Activated T-cell treated with anti-CD3 and anti-CD28 coated beads for 48 hours (primary cell): ENCODE measurements at regions not wholly inside any gene's neighbourhood (a gene's known extent, or its start where the extent isn't known, plus 50 kb on each side); places are given as distances from the start of the nearest gene placed in this dataset.

Source experiments
- DNase-seq: peaks from one replicate; pipeline ENCODE4 v3.0.0-alpha.2; 2020; ENCODE audit warnings: low read depth

GRCh38 chr2:83650161-83650560 is 808.9 kb downstream of the SUCLG1 start:
- no peak for DNase-seq

GRCh38 chr2:83640506-83640905 is 818.6 kb downstream of the SUCLG1 start:
- DNase-seq: no peak

- no peak for DNase-seq
Observed at GRCh38 chr2:83633423-83633822, 825.7 kb downstream of the SUCLG1 start.

DNA sequence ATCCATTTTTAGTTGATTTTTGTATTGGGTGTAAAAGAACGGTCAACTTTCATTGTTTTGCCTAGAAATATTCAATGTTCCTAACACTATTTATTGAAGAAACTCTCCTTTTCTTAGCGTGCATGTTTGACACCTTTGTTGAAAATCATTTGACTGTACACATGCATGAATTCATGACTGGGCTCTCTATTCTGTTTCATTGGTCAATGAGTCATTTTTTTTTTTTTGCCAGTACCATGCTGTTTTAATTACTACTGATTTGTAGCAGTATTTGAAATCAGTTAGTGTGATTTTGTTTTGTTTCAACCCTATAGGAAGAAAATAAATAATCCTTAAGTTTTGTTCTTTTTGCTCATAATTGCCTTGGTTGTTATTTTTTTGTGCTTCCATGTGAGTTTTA is 828.7 kb downstream of the SUCLG1 start:
- DNase-seq: no peak

GRCh38 chr2:83615511-83615910 is 843.6 kb downstream of the SUCLG1 start:
- no peak for DNase-seq

GRCh38 chr2:83613178-83613577 is 845.9 kb downstream of the SUCLG1 start:
- no peak for DNase-seq

GRCh38 chr2:83602753-83603152 is 856.3 kb downstream of the SUCLG1 start:
- no peak for DNase-seq

DNA sequence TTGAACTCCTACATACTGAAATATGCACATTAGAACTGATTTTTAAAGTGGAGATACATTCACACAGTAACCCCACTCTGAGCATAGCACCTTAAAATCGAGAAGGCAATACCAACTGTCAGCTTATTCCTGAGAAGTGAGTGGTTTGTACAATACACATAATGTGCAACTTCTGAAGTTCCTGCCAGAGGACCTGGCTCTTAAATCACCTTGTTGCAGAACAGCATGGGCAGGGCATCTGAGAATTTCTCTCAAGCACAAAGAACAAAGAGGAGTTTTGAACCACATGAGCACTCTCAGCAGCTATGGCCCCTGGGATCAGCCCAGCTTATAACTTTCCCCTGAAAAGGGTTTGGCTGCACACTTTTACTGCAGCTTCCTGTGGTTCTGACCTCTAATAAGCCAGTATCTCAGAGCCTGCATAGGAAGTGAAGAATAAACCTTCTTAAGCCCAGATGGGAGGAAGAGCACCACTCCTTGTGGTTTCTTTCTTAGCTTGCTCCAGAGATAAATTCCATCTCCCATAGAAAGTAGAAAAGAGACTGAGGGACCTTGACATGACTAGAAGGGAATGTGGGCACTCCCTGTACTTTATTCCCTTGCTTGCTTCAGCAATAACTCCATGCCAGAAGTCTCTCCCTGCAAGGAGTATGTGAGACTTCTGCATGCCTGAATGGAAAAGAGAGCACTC is 862.3 kb downstream of the SUCLG1 start:
- no peak for DNase-seq

GRCh38 chr2:83595926-83596325 is 863.2 kb downstream of the SUCLG1 start:
- no peak for DNase-seq

DNA sequence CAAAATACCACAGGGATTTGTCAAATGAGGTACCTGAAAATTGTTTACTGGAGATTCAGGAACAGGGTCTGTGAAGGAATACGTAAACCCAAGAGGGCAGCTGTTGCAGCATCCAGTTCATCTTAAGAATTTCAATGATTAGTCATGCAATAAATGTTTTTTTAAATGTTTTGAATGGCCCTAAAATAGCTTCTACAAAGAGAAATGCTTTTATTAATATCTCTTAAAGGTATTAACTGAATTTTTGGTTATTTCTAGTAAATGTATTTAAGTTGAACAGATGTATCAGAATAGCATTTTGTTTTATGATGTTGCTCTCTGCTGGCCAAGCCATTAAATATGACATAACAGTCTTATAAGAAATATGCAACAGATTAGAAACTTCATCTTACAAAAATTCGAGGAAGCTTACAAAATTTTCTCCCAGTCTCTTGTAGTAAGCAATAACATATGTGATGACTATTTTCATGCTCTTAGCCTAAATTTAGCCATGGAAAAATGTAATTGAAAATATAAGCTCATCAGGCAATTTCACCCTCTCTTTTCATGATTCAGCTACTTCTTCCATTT is 863.9 kb downstream of the SUCLG1 start:
- no peak for DNase-seq

GRCh38 chr2:83594241-83595120 is 864.6 kb downstream of the SUCLG1 start:
- DNase-seq: no peak

DNA sequence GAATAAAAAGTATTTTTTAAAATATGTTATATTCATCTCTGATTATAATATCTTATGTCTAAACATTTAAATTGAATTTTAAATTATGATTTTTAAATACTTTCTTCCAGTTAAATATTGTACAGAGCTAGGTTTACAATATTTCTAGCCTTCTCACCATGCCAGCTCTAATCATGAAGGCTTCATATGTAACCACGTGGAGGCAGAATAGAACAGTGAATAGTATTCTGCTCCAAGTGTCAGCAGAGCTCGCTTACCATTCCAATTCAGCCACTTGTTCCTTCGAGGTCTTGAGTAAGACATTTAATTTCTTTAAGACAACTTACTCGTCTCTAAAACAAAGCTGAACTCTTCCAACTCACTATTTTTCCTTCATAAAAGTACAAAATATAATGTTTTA is 871.8 kb downstream of the SUCLG1 start:
- DNase-seq: no peak

DNA sequence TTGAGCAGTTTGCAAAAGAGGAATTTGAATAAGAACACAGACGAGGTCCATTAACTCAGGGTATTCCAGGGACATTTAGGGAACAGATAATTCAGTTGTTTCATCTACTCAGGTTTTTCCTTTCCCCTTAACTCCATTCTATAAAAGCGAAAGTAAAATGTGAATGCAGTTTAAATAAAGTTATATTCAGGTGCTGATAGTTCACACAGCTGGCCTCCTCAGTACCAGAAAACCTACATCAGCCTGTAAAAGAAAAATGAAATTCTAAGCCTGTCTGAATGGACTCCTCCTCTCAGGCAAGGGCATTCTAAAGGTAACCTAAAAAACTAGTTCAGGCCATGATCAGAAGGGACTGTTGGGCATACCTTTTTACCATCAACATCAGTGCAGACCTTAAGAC is 873.8 kb downstream of the SUCLG1 start:
- no peak for DNase-seq

GRCh38 chr2:83584672-83585071 is 874.4 kb downstream of the SUCLG1 start:
- DNase-seq: no peak

GRCh38 chr2:83582589-83582988 is 876.5 kb downstream of the SUCLG1 start:
- DNase-seq: no peak

DNA sequence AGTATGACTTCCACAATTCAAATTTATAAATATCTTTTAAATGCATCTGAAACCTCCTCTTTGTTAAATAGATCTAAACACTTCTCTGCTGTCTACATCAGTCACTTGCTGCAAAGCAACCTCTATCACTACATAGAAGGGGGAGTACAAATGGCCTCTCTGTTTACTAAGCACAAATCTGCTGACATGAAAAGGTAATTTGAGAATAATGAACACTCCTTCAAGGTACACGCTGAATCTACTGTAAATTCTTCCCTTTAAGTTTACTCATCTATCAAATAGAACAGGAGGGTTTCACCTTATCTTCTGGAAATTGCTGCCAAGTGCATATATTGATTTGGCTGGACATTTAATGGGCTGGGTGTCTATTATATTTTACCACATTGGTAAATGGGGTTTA is 879.6 kb downstream of the SUCLG1 start:
- DNase-seq: no peak

DNA sequence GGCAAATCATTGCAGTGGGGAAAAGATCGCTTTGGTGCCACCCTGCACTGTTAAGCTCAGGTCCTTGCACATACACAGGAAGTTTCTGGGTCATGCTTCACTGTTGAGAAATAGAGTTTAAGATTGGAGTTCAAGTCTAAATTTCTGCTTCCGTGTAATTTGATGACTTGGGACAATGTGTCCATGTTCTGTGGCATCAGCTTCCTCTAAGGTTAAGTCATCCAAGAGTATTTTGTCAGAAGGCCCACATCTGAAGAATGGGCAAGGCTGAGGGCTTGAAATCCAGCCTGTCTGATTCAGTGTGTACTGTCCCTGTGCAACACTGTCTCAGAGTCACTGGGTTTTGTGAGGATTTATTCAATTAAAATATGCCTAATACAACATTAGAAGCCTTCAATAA is 880.7 kb downstream of the SUCLG1 start:
- DNase-seq: no peak

DNA sequence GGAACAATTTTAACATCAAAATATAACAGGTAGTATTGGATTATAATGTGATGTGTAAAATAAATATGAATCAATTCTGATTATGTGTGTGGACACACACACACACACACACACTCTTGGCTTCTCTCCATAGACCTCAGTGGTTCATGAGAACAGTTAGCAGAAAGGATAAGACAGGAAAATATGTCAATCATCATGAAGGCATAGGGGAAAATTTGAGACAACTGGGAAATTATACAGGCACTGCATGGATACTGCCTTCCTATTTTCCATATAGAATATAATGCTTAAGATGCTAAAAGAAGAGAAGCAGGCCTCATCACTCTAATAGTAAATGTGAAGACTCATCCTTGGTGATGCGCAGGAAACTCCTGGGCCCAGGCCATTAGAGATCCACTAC is 884.5 kb downstream of the SUCLG1 start:
- DNase-seq: no peak

- DNase-seq: no peak
Observed at GRCh38 chr2:83573060-83573459, 886.0 kb downstream of the SUCLG1 start.

GRCh38 chr2:83572400-83572799 is 886.7 kb downstream of the SUCLG1 start:
- no peak for DNase-seq

DNA sequence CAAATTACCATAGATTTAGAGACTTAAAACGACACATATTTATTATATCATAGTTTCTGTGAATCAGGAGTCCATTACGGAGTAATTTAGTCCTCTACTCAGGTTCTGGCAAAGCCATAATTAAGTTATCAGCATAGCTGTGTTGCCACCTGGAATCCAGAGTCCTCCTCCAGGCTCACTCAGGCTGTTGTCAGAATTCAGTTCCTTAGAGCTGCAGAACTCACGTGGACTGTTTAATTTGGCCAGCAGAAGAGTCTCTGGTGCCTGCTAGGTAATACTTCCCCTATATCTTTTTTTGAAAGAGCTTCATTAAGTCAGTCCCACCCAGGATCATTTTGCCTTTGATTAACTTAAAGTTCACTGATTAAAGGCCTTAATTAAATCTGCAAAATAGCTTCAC is 891.5 kb downstream of the SUCLG1 start:
- DNase-seq: no peak

GRCh38 chr2:83565626-83566025 is 893.5 kb downstream of the SUCLG1 start:
- no peak for DNase-seq

DNA sequence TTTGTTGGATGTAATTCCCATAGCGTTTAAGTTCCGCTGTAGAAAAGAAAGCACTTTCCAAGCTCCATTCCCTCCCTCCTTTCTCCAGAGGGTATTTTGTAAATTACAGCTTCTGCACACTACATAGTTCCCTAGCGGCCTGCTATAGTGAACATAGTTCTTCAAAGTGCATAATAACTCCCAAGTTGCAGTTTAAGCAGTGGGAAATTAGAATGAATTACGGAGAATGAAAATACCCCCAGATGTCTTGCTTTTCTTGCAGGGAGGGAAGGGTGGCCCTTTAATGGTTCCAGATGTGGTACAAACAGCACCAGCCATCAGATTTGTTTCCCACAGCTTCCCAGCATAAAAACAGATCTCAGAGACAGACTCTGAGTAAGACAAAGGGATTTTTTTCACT is 893.9 kb downstream of the SUCLG1 start:
- no peak for DNase-seq
